ENCODE measurements at regions not wholly inside any gene's neighbourhood (a gene's known extent, or its start where the extent isn't known, plus 50 kb on each side); places are given as distances from the start of the nearest gene placed in this dataset.

GRCh38 chr12:68435299-68435637 lies 103.1 kb upstream of the MDM1 start:
- TF ChIP-seq TAF1 (IDR thresholded peaks at IDR 0.05; ENCODE audit: borderline replicate concordance, low read depth, low read length), result no peak
- no peak for TF ChIP-seq SIN3A (IDR thresholded peaks at IDR 0.05; ENCODE audit: borderline replicate concordance, low read depth, low read length)
- TF ChIP-seq CTCF (IDR thresholded peaks at IDR 0.05), result no peak
- TF ChIP-seq EP300 (IDR thresholded peaks at IDR 0.05; ENCODE audit: borderline replicate concordance in 1 of 2, low read depth in 1 of 2, low read length in 1 of 2), result no peak
- no peak for TF ChIP-seq POLR2AphosphoS5 (IDR thresholded peaks at IDR 0.05; ENCODE audit: low read depth, low read length)
- no peak for TF ChIP-seq JUND (IDR thresholded peaks at IDR 0.05)
- TF ChIP-seq SMC3 (IDR thresholded peaks at IDR 0.05; ENCODE audit: low read depth, low read length), result no peak
- no peak for TF ChIP-seq USF2 (IDR thresholded peaks at IDR 0.05; ENCODE audit: borderline replicate concordance, low read depth, low read length)
- TF ChIP-seq ZBTB33 (IDR thresholded peaks at IDR 0.05; ENCODE audit: borderline replicate concordance, low read depth), result no peak
- no peak for TF ChIP-seq EZH2phosphoT487 (IDR thresholded peaks at IDR 0.05; ENCODE audit: borderline replicate concordance, low read depth)
